ENCODE measurements at regions not wholly inside any gene's neighbourhood (a gene's known extent, or its start where the extent isn't known, plus 50 kb on each side); places are given as distances from the start of the nearest gene placed in this dataset.

DNA sequence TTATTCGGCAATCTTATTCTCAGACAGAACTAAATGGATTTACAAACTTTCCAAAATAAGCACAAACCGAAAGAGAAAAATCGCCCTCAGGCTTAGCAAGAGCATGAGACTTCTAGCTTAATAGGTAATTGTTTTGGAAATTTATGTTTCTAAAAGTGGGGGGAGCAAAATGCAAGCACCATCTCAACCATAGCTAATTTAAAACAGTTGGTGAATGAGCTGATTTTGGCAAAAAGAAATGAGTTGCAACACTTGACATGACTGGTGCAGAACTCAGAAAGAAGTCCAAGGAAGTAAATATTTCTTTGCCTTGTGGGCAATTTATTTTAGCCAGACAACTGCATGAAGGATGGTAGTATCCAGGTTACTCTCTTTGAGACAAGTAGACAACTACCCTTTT is 71.5 kb upstream of the PTGFR start:
- Histone ChIP-seq H3K27ac (ENCODE audit: low read depth, low read length, severe bottlenecking) (no peak overlapping the region), H3K4me1 (ENCODE audit: control insufficient read depth, insufficient read depth, low read length, poor library complexity, severe bottlenecking) (no peaks in the 10 kb centered on the region), H3K36me3 (ENCODE audit: control insufficient read depth, insufficient read depth, low read length) (no peaks in the 10 kb centered on the region), H3K9me3 (ENCODE audit: control insufficient read depth, low read length) (no peaks in the 10 kb centered on the region), H3K4me3 (ENCODE audit: extremely low read depth, insufficient read depth, low read length, poor library complexity, severe bottlenecking) (no peak overlapping the region)
- 60% methylated on average over 1 of the region's 3 CpGs; no CpG with 5 or more reads in 1 of the 2 experiments for WGBS, 2 experiments (ENCODE audit: insufficient coverage in 2 of 2)

DNA sequence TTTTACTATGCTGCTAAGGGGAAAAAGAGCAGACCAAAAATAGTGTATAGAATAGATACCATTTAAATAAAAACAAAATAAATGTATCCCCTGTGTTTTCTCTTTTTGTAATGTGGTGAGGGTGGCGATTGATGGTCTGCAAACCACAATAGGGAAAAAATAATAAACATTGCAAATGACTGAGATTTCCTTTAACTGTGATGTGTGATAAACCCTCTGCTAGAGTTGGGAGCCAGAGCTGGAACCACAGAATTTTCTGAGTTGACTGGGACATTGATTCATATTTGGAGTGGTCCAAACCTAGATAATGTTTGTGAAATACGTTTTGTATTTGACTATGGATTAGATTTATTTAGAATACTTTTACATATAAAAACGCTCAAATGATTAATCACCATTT is 70.6 kb upstream of the PTGFR start:
- no peak overlapping the region for H3K4me3 ChIP-seq (ENCODE audit: extremely low read depth, insufficient read depth, low read length, poor library complexity, severe bottlenecking)
- H3K27ac ChIP-seq (ENCODE audit: low read depth, low read length, severe bottlenecking): no peak overlapping the region
- H3K4me1 ChIP-seq (ENCODE audit: control insufficient read depth, insufficient read depth, low read length, poor library complexity, severe bottlenecking): no peaks in the 10 kb centered on the region
- H3K36me3 ChIP-seq (ENCODE audit: control insufficient read depth, insufficient read depth, low read length): no peaks in the 10 kb centered on the region
- H3K9me3 ChIP-seq (ENCODE audit: control insufficient read depth, low read length): no peaks in the 10 kb centered on the region
- no CpG with 5 or more reads among the region's 3 CpGs for WGBS, 2 experiments (ENCODE audit: insufficient coverage in 2 of 2)

DNA sequence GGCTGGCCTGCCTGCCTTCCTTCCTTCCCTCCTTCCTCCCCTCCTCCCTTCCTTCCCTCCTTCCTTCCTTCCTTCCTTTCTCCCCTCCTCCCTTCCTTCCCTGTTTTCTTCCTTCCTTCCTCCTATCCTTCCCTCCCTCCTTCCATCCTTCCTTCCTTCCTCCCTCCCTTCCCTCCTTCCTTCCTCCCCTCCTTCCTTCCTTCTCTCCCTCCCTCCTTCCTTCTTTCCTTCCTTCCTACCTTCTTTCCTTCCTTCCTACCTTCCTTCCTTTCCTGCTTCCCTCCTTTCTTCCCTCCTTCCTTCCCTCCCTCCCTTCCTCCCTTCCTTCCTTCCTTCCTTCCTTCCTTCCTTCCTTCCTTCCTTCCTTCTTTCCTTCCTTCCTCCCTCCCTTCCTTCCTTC is 70.1 kb upstream of the PTGFR start:
- Histone ChIP-seq H3K27ac (ENCODE audit: low read depth, low read length, severe bottlenecking) (no peak overlapping the region), H3K4me1 (ENCODE audit: control insufficient read depth, insufficient read depth, low read length, poor library complexity, severe bottlenecking) (no peaks in the 10 kb centered on the region), H3K9me3 (ENCODE audit: control insufficient read depth, low read length) (no peaks in the 10 kb centered on the region), H3K4me3 (ENCODE audit: extremely low read depth, insufficient read depth, low read length, poor library complexity, severe bottlenecking) (no peak overlapping the region), H3K36me3 (ENCODE audit: control insufficient read depth, insufficient read depth, low read length) (no peaks in the 10 kb centered on the region)

DNA sequence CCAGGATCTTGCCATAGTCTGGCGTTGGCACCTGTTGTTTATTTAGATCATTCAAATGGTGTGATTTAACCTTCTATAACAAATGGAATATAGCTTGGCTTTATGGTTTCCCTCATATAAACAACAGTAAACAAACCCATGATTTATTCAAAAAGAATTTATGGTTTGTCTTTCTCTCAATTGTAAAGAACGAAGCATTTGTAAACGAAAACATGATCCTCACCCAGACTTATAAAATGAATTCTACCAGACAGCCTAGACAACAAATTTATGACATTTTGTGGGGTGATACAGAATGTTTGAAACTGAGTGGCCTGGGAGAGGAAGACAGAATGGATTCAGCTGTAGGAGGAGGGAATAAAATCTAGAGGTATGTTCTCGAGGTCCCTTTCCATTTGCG is 66.1 kb upstream of the PTGFR start:
- 86 to 100% methylated on average over 1 of the region's 5 CpGs for WGBS, 2 experiments (ENCODE audit: insufficient coverage in 2 of 2)
- no peak overlapping the region for H3K27ac ChIP-seq (ENCODE audit: low read depth, low read length, severe bottlenecking)
- H3K9me3 ChIP-seq (ENCODE audit: control insufficient read depth, low read length): no peaks in the 10 kb centered on the region
- no peaks in the 10 kb centered on the region for H3K4me1 ChIP-seq (ENCODE audit: control insufficient read depth, insufficient read depth, low read length, poor library complexity, severe bottlenecking)
- H3K36me3 ChIP-seq (ENCODE audit: control insufficient read depth, insufficient read depth, low read length): no peaks in the 10 kb centered on the region
- H3K4me3 ChIP-seq (ENCODE audit: extremely low read depth, insufficient read depth, low read length, poor library complexity, severe bottlenecking): no peak overlapping the region

DNA sequence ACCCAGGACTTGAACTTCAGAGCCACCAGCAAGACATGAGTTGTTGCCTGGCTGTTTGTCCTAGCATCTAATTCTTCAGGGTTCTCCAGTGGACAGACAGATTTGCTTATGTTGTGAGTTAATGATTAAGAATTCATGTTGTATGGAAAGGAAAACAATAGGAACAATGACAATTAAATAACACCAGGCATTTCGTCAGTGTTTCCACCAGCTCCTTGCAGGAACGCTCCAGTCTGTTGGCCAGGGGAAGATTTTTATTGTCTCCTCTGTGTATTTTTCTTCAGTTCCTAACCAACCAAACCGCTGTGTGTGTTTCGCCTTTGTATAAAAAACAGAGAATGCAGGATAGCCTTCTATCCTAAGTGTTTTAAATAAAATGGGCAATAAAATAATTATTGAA is 64.4 kb upstream of the PTGFR start:
- no peaks in the 10 kb centered on the region for H3K36me3 ChIP-seq (ENCODE audit: control insufficient read depth, insufficient read depth, low read length)
- WGBS, 2 experiments (ENCODE audit: insufficient coverage in 2 of 2): no CpG with 5 or more reads among the region's 4 CpGs
- H3K9me3 ChIP-seq (ENCODE audit: control insufficient read depth, low read length): no peaks in the 10 kb centered on the region
- no peaks in the 10 kb centered on the region for H3K4me1 ChIP-seq (ENCODE audit: control insufficient read depth, insufficient read depth, low read length, poor library complexity, severe bottlenecking)
- no peak overlapping the region for H3K4me3 ChIP-seq (ENCODE audit: extremely low read depth, insufficient read depth, low read length, poor library complexity, severe bottlenecking)
- no peak overlapping the region for H3K27ac ChIP-seq (ENCODE audit: low read depth, low read length, severe bottlenecking)

DNA sequence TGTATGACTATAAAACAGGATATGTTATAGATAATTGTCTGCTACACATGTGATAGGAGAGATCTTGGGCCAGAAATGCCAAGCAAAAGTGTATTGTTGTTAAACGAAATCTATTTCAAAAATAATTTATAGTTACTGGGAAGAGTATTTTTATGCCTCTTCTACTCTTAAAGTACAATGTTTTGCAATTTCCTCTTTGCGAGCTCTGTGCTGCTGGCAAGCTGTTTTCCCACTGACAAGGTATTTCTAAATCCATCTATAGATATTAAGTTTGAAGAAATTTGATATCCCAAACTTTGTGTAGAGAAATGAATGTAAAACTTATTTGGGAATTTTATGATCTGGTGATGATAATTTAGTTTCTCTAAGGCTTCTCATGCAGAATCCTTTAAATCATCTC is 63.3 kb upstream of the PTGFR start:
- Histone ChIP-seq H3K4me3 (ENCODE audit: extremely low read depth, insufficient read depth, low read length, poor library complexity, severe bottlenecking) (no peak overlapping the region), H3K36me3 (ENCODE audit: control insufficient read depth, insufficient read depth, low read length) (no peaks in the 10 kb centered on the region), H3K9me3 (ENCODE audit: control insufficient read depth, low read length) (no peaks in the 10 kb centered on the region), H3K27ac (ENCODE audit: low read depth, low read length, severe bottlenecking) (no peak overlapping the region), H3K4me1 (ENCODE audit: control insufficient read depth, insufficient read depth, low read length, poor library complexity, severe bottlenecking) (no peaks in the 10 kb centered on the region)
- no CpG with 5 or more reads among the region's 2 CpGs for WGBS, 2 experiments (ENCODE audit: insufficient coverage in 2 of 2)

DNA sequence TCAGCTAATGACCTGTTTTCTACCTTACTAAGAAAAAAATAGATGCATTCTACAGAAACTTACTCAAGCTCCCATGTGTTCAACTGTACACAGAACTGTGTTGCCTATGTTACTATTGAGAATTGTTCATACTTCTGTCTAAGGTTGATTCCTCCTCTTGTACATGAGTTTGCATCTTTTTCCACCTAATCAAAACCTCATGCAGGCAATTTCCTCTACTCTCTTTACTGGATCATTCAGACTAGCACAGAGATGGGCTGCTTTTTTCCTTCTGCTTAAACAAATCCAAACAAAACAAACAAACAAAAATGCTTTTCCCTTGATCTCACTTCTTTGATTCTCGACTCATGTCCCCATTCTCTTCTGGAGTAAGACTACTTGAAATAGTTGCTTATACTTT is 58.8 kb upstream of the PTGFR start:
- Histone ChIP-seq H3K9me3 (ENCODE audit: control insufficient read depth, low read length) (no peaks in the 10 kb centered on the region), H3K36me3 (ENCODE audit: control insufficient read depth, insufficient read depth, low read length) (no peaks in the 10 kb centered on the region), H3K4me1 (ENCODE audit: control insufficient read depth, insufficient read depth, low read length, poor library complexity, severe bottlenecking) (peaks cover 10% of the 10 kb centered on the region), H3K4me3 (ENCODE audit: extremely low read depth, insufficient read depth, low read length, poor library complexity, severe bottlenecking) (no peak overlapping the region), H3K27ac (ENCODE audit: low read depth, low read length, severe bottlenecking) (no peak overlapping the region)
- no CpG with 5 or more reads among the region's 1 CpG for WGBS, 2 experiments (ENCODE audit: insufficient coverage in 2 of 2)

DNA sequence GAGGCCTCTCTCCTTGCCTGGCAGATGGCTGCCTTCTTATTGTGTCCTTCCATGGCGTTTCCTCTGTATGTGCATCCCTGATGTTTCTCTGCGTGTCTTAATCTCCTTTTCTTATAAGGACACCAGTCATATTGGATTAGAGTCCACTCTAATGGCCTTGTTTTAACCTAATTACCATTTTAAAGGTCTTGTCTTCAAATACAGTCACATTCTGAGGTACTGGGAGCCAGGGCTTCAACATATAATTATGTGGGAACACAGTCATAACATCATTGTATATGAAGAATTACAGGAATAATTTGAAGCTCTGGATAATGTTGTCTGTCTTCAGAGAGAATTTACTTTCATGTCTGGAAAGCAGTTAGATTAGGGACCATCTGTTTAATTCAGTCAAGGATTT is 56.4 kb upstream of the PTGFR start:
- Histone ChIP-seq H3K36me3 (ENCODE audit: control insufficient read depth, insufficient read depth, low read length) (no peaks in the 10 kb centered on the region), H3K9me3 (ENCODE audit: control insufficient read depth, low read length) (no peaks in the 10 kb centered on the region), H3K27ac (ENCODE audit: low read depth, low read length, severe bottlenecking) (no peak overlapping the region), H3K4me1 (ENCODE audit: control insufficient read depth, insufficient read depth, low read length, poor library complexity, severe bottlenecking) (peaks cover 16% of the 10 kb centered on the region), H3K4me3 (ENCODE audit: extremely low read depth, insufficient read depth, low read length, poor library complexity, severe bottlenecking) (no peak overlapping the region)
- 82 to 94% methylated on average over 2 of the region's 2 CpGs for WGBS, 2 experiments (ENCODE audit: insufficient coverage in 2 of 2)

DNA sequence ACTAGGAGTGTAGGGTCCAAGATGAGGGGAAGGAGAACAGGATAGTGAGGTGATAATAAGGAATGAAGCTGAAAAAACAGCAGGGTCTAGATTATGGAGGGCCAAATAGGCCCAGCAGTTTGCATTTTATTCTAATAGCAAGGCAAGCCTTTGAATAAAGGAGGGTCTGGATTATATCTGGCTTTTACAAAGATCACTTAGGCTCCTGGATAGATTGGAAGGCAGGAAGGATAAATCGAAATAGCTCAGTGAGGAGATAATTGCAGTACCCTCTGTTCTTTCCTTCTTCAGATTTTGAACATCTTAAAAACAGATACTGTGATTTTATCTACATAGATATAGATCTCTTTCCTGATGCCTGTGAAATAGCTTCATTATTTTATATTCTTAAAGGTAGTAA is 53.8 kb upstream of the PTGFR start:
- Histone ChIP-seq H3K4me1 (ENCODE audit: control insufficient read depth, insufficient read depth, low read length, poor library complexity, severe bottlenecking) (peaks cover 16% of the 10 kb centered on the region), H3K4me3 (ENCODE audit: extremely low read depth, insufficient read depth, low read length, poor library complexity, severe bottlenecking) (no peak overlapping the region), H3K9me3 (ENCODE audit: control insufficient read depth, low read length) (no peaks in the 10 kb centered on the region), H3K36me3 (ENCODE audit: control insufficient read depth, insufficient read depth, low read length) (no peaks in the 10 kb centered on the region), H3K27ac (ENCODE audit: low read depth, low read length, severe bottlenecking) (peak overlapping the region; percentile 39)
- no CpG with 5 or more reads among the region's 1 CpG for WGBS, 2 experiments (ENCODE audit: insufficient coverage in 2 of 2)

DNA sequence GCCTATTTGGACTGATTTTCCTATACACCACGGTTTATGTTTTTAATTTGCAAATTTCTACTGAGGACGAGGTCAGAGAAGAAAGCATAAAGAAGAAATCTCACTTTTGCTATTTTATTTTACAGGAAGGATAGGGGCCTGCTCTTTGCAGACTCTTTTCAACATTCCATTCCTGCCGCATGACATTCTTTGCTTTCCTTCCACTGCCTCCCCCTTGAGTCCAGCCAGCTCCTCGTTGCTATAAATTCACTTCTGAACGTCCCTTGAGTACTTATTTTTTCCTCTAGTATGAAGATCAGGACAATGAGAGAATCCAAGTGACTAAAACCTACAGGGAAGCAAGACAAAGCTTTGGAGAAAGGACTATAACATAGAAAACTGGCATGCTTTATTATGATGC is 53.4 kb upstream of the PTGFR start:
- no peaks in the 10 kb centered on the region for H3K9me3 ChIP-seq (ENCODE audit: control insufficient read depth, low read length)
- H3K36me3 ChIP-seq (ENCODE audit: control insufficient read depth, insufficient read depth, low read length): no peaks in the 10 kb centered on the region
- H3K4me3 ChIP-seq (ENCODE audit: extremely low read depth, insufficient read depth, low read length, poor library complexity, severe bottlenecking): no peak overlapping the region
- 33 to 59% methylated on average over 1 to 4 of the region's 5 CpGs for WGBS, 2 experiments (ENCODE audit: insufficient coverage in 2 of 2)
- peak overlapping the region; percentile 39 for H3K27ac ChIP-seq (ENCODE audit: low read depth, low read length, severe bottlenecking)
- H3K4me1 ChIP-seq (ENCODE audit: control insufficient read depth, insufficient read depth, low read length, poor library complexity, severe bottlenecking): peaks cover 16% of the 10 kb centered on the region

DNA sequence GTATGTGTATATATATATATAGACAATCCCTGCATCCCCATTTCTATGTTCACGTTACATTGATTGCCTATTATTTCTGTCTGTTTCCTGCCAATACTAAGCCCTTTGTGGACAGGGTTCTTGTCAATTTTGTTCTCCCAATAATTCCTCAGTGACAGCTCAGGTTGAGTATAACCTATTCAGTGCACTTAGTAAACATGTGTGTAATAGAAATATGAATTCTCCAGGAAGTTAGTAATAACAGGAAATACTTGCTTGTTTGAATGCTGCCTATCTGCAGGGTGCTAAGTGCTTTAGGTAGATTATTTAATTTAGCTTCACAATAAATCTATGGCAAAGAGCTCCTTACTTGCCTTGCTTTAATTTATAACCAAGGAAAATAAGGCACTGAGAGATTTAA is 52.8 kb upstream of the PTGFR start:
- no peaks in the 10 kb centered on the region for H3K36me3 ChIP-seq (ENCODE audit: control insufficient read depth, insufficient read depth, low read length)
- H3K9me3 ChIP-seq (ENCODE audit: control insufficient read depth, low read length): no peaks in the 10 kb centered on the region
- H3K27ac ChIP-seq (ENCODE audit: low read depth, low read length, severe bottlenecking): no peak overlapping the region
- 100% methylated on average over 1 of the region's 1 CpG; no CpG with 5 or more reads in 1 of the 2 experiments for WGBS, 2 experiments (ENCODE audit: insufficient coverage in 2 of 2)
- H3K4me3 ChIP-seq (ENCODE audit: extremely low read depth, insufficient read depth, low read length, poor library complexity, severe bottlenecking): no peak overlapping the region
- H3K4me1 ChIP-seq (ENCODE audit: control insufficient read depth, insufficient read depth, low read length, poor library complexity, severe bottlenecking): peaks cover 16% of the 10 kb centered on the region

DNA sequence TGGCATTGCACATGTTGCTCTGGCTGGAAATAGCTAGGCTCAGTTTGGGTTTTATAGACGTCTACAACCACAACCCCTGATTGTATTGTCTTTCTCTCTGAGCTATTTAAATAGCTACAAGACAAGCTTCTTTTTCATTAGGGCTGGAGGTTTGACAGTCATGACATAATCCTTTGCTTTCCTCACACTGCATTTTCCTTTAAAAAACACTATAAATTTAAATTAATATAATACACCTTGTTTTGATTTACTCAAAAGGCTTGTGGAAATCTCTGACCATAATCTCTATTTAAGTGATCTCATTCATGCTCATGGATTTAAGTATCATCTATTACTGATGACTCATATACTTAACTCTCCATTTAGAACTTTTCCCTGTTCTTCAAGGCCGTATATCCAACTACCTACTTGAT is 50.4 kb upstream of the PTGFR start:
- no peaks in the 10 kb centered on the region for H3K9me3 ChIP-seq (ENCODE audit: control insufficient read depth, low read length)
- no peak overlapping the region for H3K4me3 ChIP-seq (ENCODE audit: extremely low read depth, insufficient read depth, low read length, poor library complexity, severe bottlenecking)
- WGBS, 2 experiments (ENCODE audit: insufficient coverage in 2 of 2): 86% methylated on average over 1 of the region's 2 CpGs; no CpG with 5 or more reads in 1 of the 2 experiments
- no peaks in the 10 kb centered on the region for H3K36me3 ChIP-seq (ENCODE audit: control insufficient read depth, insufficient read depth, low read length)
- no peak overlapping the region for H3K27ac ChIP-seq (ENCODE audit: low read depth, low read length, severe bottlenecking)
- H3K4me1 ChIP-seq (ENCODE audit: control insufficient read depth, insufficient read depth, low read length, poor library complexity, severe bottlenecking): peaks cover 16% of the 10 kb centered on the region

Measured in mesodermal cell (in vitro differentiated cells).